ENCODE measurements at regions not wholly inside any gene's neighbourhood (a gene's known extent, or its start where the extent isn't known, plus 50 kb on each side); places are given as distances from the start of the nearest gene placed in this dataset.

- TF ChIP-seq, protein P1, sequence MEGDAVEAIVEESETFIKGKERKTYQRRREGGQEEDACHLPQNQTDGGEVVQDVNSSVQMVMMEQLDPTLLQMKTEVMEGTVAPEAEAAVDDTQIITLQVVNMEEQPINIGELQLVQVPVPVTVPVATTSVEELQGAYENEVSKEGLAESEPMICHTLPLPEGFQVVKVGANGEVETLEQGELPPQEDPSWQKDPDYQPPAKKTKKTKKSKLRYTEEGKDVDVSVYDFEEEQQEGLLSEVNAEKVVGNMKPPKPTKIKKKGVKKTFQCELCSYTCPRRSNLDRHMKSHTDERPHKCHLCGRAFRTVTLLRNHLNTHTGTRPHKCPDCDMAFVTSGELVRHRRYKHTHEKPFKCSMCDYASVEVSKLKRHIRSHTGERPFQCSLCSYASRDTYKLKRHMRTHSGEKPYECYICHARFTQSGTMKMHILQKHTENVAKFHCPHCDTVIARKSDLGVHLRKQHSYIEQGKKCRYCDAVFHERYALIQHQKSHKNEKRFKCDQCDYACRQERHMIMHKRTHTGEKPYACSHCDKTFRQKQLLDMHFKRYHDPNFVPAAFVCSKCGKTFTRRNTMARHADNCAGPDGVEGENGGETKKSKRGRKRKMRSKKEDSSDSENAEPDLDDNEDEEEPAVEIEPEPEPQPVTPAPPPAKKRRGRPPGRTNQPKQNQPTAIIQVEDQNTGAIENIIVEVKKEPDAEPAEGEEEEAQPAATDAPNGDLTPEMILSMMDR (IDR thresholded peaks at IDR 0.05) = no peak
- no peak for TF ChIP-seq POLR2A (IDR thresholded peaks at IDR 0.05)
Observed at GRCh38 chr9:28407351-28407750, 834.1 kb upstream of the C9orf72 start.

Measured in testis (tissue), 2 donors.